ENCODE measurements at regions not wholly inside any gene's neighbourhood (a gene's known extent, or its start where the extent isn't known, plus 50 kb on each side); places are given as distances from the start of the nearest gene placed in this dataset.

GRCh38 chr6:133166766-133167165 is 74.4 kb upstream of the EYA4 start:
- Mint-ChIP-seq H3K4me1 (ENCODE audit: low read depth) (no peaks in the 10 kb centered on the region), H3K27ac (no peak overlapping the region), H3K36me3 (ENCODE audit: low read depth) (no peaks in the 10 kb centered on the region), H3K4me3 (ENCODE audit: low read depth) (no peak overlapping the region), H3K9me3 (no peaks in the 10 kb centered on the region), H3K27me3 (ENCODE audit: low read depth) (no peaks in the 10 kb centered on the region)
- DNase-seq (ENCODE audit: low spot score): no peak
- intact Hi-C loops (cut with micrococcal nuclease): no loop called here

- Mint-ChIP-seq H3K36me3 (ENCODE audit: low read depth) (no peaks in the 10 kb centered on the region), H3K27me3 (ENCODE audit: low read depth) (no peaks in the 10 kb centered on the region), H3K4me1 (ENCODE audit: low read depth) (no peaks in the 10 kb centered on the region), H3K27ac (no peak overlapping the region), H3K4me3 (ENCODE audit: low read depth) (no peak overlapping the region), H3K9me3 (peaks cover 4% of the 10 kb centered on the region)
- intact Hi-C loops (cut with micrococcal nuclease): no loop called here
- DNase-seq (ENCODE audit: low spot score): no peak
These were observed 71.3 kb upstream of the EYA4 start for GRCh38 chr6:133169901-133170300.

- H3K27ac Mint-ChIP-seq: no peak overlapping the region
- H3K27me3 Mint-ChIP-seq (ENCODE audit: low read depth): no peaks in the 10 kb centered on the region
- H3K36me3 Mint-ChIP-seq (ENCODE audit: low read depth): no peaks in the 10 kb centered on the region
- no peaks in the 10 kb centered on the region for H3K4me1 Mint-ChIP-seq (ENCODE audit: low read depth)
- intact Hi-C loops (cut with micrococcal nuclease): no loop called here
- no peak overlapping the region for H3K4me3 Mint-ChIP-seq (ENCODE audit: low read depth)
- H3K9me3 Mint-ChIP-seq: peaks cover 4% of the 10 kb centered on the region
- no peak for DNase-seq (ENCODE audit: low spot score)
These were observed 70.6 kb upstream of the EYA4 start for GRCh38 chr6:133170602-133171001.

GRCh38 chr6:133171989-133172604 is 69.1 kb upstream of the EYA4 start:
- no peaks in the 10 kb centered on the region for H3K27me3 Mint-ChIP-seq (ENCODE audit: low read depth)
- peaks cover 4% of the 10 kb centered on the region for H3K9me3 Mint-ChIP-seq
- no peak overlapping the region for H3K27ac Mint-ChIP-seq
- H3K4me1 Mint-ChIP-seq (ENCODE audit: low read depth): no peaks in the 10 kb centered on the region
- H3K4me3 Mint-ChIP-seq (ENCODE audit: low read depth): no peak overlapping the region
- H3K36me3 Mint-ChIP-seq (ENCODE audit: low read depth): no peaks in the 10 kb centered on the region
- DNase-seq (ENCODE audit: low spot score): no peak
- intact Hi-C loops (cut with micrococcal nuclease): no loop called here

- Mint-ChIP-seq H3K27ac (no peak overlapping the region), H3K4me1 (ENCODE audit: low read depth) (no peaks in the 10 kb centered on the region), H3K9me3 (peaks cover 4% of the 10 kb centered on the region), H3K36me3 (ENCODE audit: low read depth) (no peaks in the 10 kb centered on the region), H3K27me3 (ENCODE audit: low read depth) (no peaks in the 10 kb centered on the region), H3K4me3 (ENCODE audit: low read depth) (no peak overlapping the region)
- no peak for DNase-seq (ENCODE audit: low spot score)
- intact Hi-C loops (cut with micrococcal nuclease): no loop called here
These were observed 67.9 kb upstream of the EYA4 start for GRCh38 chr6:133173276-133173675.

GRCh38 chr6:133179481-133179880 is 61.7 kb upstream of the EYA4 start:
- H3K9me3 Mint-ChIP-seq: no peaks in the 10 kb centered on the region
- H3K4me1 Mint-ChIP-seq (ENCODE audit: low read depth): no peaks in the 10 kb centered on the region
- no peaks in the 10 kb centered on the region for H3K36me3 Mint-ChIP-seq (ENCODE audit: low read depth)
- H3K4me3 Mint-ChIP-seq (ENCODE audit: low read depth): no peak overlapping the region
- no peaks in the 10 kb centered on the region for H3K27me3 Mint-ChIP-seq (ENCODE audit: low read depth)
- intact Hi-C loops (cut with micrococcal nuclease): no loop called here
- DNase-seq (ENCODE audit: low spot score): no peak
- no peak overlapping the region for H3K27ac Mint-ChIP-seq

GRCh38 chr6:133183691-133184090 is 57.5 kb upstream of the EYA4 start:
- Mint-ChIP-seq H3K9me3 (no peaks in the 10 kb centered on the region), H3K27ac (no peak overlapping the region), H3K4me1 (ENCODE audit: low read depth) (no peaks in the 10 kb centered on the region), H3K27me3 (ENCODE audit: low read depth) (no peaks in the 10 kb centered on the region), H3K36me3 (ENCODE audit: low read depth) (no peaks in the 10 kb centered on the region), H3K4me3 (ENCODE audit: low read depth) (no peak overlapping the region)
- intact Hi-C loops (cut with micrococcal nuclease): no loop called here
- DNase-seq (ENCODE audit: low spot score): no peak

GRCh38 chr6:133184798-133185372 is 56.3 kb upstream of the EYA4 start:
- H3K27ac Mint-ChIP-seq: no peak overlapping the region
- intact Hi-C loops (cut with micrococcal nuclease): loop anchor here (5.0 kb wide), 1 partner anchor 367 kb away; no protein-coding TSS in a partner anchor
- H3K4me3 Mint-ChIP-seq (ENCODE audit: low read depth): no peak overlapping the region
- H3K4me1 Mint-ChIP-seq (ENCODE audit: low read depth): no peaks in the 10 kb centered on the region
- DNase-seq (ENCODE audit: low spot score): no peak
- H3K9me3 Mint-ChIP-seq: no peaks in the 10 kb centered on the region
- H3K27me3 Mint-ChIP-seq (ENCODE audit: low read depth): no peaks in the 10 kb centered on the region
- H3K36me3 Mint-ChIP-seq (ENCODE audit: low read depth): no peaks in the 10 kb centered on the region

- H3K9me3 Mint-ChIP-seq: no peaks in the 10 kb centered on the region
- no peaks in the 10 kb centered on the region for H3K36me3 Mint-ChIP-seq (ENCODE audit: low read depth)
- no peaks in the 10 kb centered on the region for H3K4me1 Mint-ChIP-seq (ENCODE audit: low read depth)
- no peak overlapping the region for H3K4me3 Mint-ChIP-seq (ENCODE audit: low read depth)
- H3K27me3 Mint-ChIP-seq (ENCODE audit: low read depth): no peaks in the 10 kb centered on the region
- intact Hi-C loops (cut with micrococcal nuclease): loop anchor here (5.0 kb wide), 1 partner anchor 367 kb away; no protein-coding TSS in a partner anchor
- no peak overlapping the region for H3K27ac Mint-ChIP-seq
- no peak for DNase-seq (ENCODE audit: low spot score)
These were observed 55.4 kb upstream of the EYA4 start for GRCh38 chr6:133185731-133186130.

GRCh38 chr6:133187114-133187513 is 54.0 kb upstream of the EYA4 start:
- Mint-ChIP-seq H3K27ac (no peak overlapping the region), H3K9me3 (no peaks in the 10 kb centered on the region), H3K27me3 (ENCODE audit: low read depth) (no peaks in the 10 kb centered on the region), H3K4me3 (ENCODE audit: low read depth) (no peak overlapping the region), H3K4me1 (ENCODE audit: low read depth) (no peaks in the 10 kb centered on the region), H3K36me3 (ENCODE audit: low read depth) (no peaks in the 10 kb centered on the region)
- intact Hi-C loops (cut with micrococcal nuclease): loop anchor here (5.0 kb wide), 1 partner anchor 365 kb away; no protein-coding TSS in a partner anchor
- DNase-seq (ENCODE audit: low spot score): no peak

- intact Hi-C loops (cut with micrococcal nuclease): loop anchor here (5.0 kb wide), 1 partner anchor 364 kb away; no protein-coding TSS in a partner anchor
- H3K4me1 Mint-ChIP-seq (ENCODE audit: low read depth): no peaks in the 10 kb centered on the region
- DNase-seq (ENCODE audit: low spot score): no peak
- no peak overlapping the region for H3K4me3 Mint-ChIP-seq (ENCODE audit: low read depth)
- H3K27me3 Mint-ChIP-seq (ENCODE audit: low read depth): no peaks in the 10 kb centered on the region
- H3K36me3 Mint-ChIP-seq (ENCODE audit: low read depth): no peaks in the 10 kb centered on the region
- H3K27ac Mint-ChIP-seq: no peak overlapping the region
- H3K9me3 Mint-ChIP-seq: no peaks in the 10 kb centered on the region
These were observed 53.3 kb upstream of the EYA4 start for GRCh38 chr6:133187657-133188453.

GRCh38 chr6:133190912-133191311 is 50.2 kb upstream of the EYA4 start:
- Mint-ChIP-seq H3K27ac (no peak overlapping the region), H3K9me3 (no peaks in the 10 kb centered on the region)
- intact Hi-C loops (cut with micrococcal nuclease): no loop called here

GRCh38 chr6:133191323-133191722 is 49.8 kb upstream of the EYA4 start:
- Mint-ChIP-seq H3K9me3 (no peaks in the 10 kb centered on the region), H3K27ac (no peak overlapping the region), H3K36me3 (ENCODE audit: low read depth) (no peaks in the 10 kb centered on the region), H3K4me1 (ENCODE audit: low read depth) (no peaks in the 10 kb centered on the region), H3K4me3 (ENCODE audit: low read depth) (no peak overlapping the region), H3K27me3 (ENCODE audit: low read depth) (no peaks in the 10 kb centered on the region)
- DNase-seq (ENCODE audit: low spot score): no peak
- intact Hi-C loops (cut with micrococcal nuclease): no loop called here

More at GRCh38 chr6:133190912-133191311, 50.2 kb upstream of the EYA4 start:
- Mint-ChIP-seq H3K36me3 (ENCODE audit: low read depth) (no peaks in the 10 kb centered on the region), H3K4me3 (ENCODE audit: low read depth) (no peak overlapping the region), H3K4me1 (ENCODE audit: low read depth) (no peaks in the 10 kb centered on the region), H3K27me3 (ENCODE audit: low read depth) (no peaks in the 10 kb centered on the region)
- DNase-seq (ENCODE audit: low spot score): no peak

All from activated T-helper 2 cell treated with anti-CD3 and anti-CD28 coated beads, Interferon-gamma antibody, Interleukin-2, Interleukin-4, amounts not matched to agents 10 μg/mL and 5 μg/mL and 100 μg/mL, durations not matched to agents 14 hours and 24 hours and 36 hours (primary cell).